BE2C (cell line): ENCODE measurements at regions not wholly inside any gene's neighbourhood (a gene's known extent, or its start where the extent isn't known, plus 50 kb on each side); places are given as distances from the start of the nearest gene placed in this dataset.
"Not testable (repeated sequence)": the region's sequence is repeated elsewhere in the genome, so short reads cannot be mapped to it uniquely, and the experiment has no call there.

ENCODE experiments used
- DNase-seq: peaks from one replicate; pipeline ENCODE4 v3.0.0-alpha.2; 2020
- H3K27me3 ChIP-seq: fragments of 250-450 bp; sonication (Bioruptor Pico); 2 replicates; pipeline ENCODE4 v1.5.1; 2020; ENCODE audit warnings: mild to moderate bottlenecking
- H3K36me3 ChIP-seq: fragments of 250-450 bp; sonication (Bioruptor Pico); 2 replicates; pipeline ENCODE4 v1.5.1; 2020; ENCODE audit warnings: mild to moderate bottlenecking
- H3K4me1 ChIP-seq: fragments of 250-450 bp; sonication (Bioruptor Pico); 2 replicates; pipeline ENCODE4 v1.5.1; 2020
- H3K4me3 ChIP-seq: 2 replicates; pipeline ENCODE4 v1.5.1; 2011; ENCODE audit warnings: low read depth, low read length
- H3K9me3 ChIP-seq: fragments of 250-450 bp; sonication (Bioruptor Pico); 2 replicates; pipeline ENCODE4 v1.5.1; 2020
- TF ChIP-seq, protein P1 (sequence below): IDR thresholded peaks from 2 replicates; pipeline ENCODE4 v1.5.1; 2012; ENCODE audit warnings: mild to moderate bottlenecking, low read depth, low read length

GRCh38 chr5:53407373-53407772 is 73.1 kb upstream of the FST start:
- Histone ChIP-seq H3K4me1 (no peaks in the 10 kb centered on the region), H3K36me3 (no peaks in the 10 kb centered on the region), H3K4me3 (no peak overlapping the region), H3K9me3 (no peaks in the 10 kb centered on the region), H3K27me3 (no peaks in the 10 kb centered on the region)
- TF ChIP-seq, protein P1, sequence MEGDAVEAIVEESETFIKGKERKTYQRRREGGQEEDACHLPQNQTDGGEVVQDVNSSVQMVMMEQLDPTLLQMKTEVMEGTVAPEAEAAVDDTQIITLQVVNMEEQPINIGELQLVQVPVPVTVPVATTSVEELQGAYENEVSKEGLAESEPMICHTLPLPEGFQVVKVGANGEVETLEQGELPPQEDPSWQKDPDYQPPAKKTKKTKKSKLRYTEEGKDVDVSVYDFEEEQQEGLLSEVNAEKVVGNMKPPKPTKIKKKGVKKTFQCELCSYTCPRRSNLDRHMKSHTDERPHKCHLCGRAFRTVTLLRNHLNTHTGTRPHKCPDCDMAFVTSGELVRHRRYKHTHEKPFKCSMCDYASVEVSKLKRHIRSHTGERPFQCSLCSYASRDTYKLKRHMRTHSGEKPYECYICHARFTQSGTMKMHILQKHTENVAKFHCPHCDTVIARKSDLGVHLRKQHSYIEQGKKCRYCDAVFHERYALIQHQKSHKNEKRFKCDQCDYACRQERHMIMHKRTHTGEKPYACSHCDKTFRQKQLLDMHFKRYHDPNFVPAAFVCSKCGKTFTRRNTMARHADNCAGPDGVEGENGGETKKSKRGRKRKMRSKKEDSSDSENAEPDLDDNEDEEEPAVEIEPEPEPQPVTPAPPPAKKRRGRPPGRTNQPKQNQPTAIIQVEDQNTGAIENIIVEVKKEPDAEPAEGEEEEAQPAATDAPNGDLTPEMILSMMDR = no peak
- DNase-seq = no peak

DNA sequence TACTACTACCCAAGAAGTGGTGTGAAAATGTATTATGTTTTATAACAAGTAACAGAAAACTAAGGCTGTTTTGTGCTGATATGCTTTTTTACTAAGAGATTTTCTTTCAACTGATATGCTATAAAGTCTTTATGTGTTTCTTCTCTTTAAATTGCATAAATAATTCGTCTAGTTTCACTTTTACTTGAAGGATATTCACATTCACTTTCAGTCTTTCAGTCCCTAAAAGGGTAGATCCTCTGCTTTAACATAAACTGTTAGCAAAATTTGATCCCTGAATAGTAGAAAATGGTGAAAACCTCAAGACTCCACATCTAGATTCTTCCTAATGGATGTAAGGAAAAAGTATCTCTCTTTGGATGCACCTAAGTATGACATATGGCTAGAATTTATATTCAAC is 69.0 kb upstream of the FST start:
- no peak overlapping the region for H3K4me3 ChIP-seq
- no peak for DNase-seq
- H3K9me3 ChIP-seq = no peaks in the 10 kb centered on the region
- H3K4me1 ChIP-seq = no peaks in the 10 kb centered on the region
- TF ChIP-seq, protein P1 = no peak
- no peaks in the 10 kb centered on the region for H3K27me3 ChIP-seq
- H3K36me3 ChIP-seq = no peaks in the 10 kb centered on the region

GRCh38 chr5:53412499-53412898 is 67.9 kb upstream of the FST start:
- not testable (repeated sequence) for H3K9me3 ChIP-seq, H3K4me1 ChIP-seq, H3K27me3 ChIP-seq, H3K4me3 ChIP-seq, DNase-seq, H3K36me3 ChIP-seq

GRCh38 chr5:53416144-53416738 is 64.2 kb upstream of the FST start:
- Histone ChIP-seq H3K36me3 (no peaks in the 10 kb centered on the region), H3K9me3 (no peaks in the 10 kb centered on the region), H3K4me1 (no peaks in the 10 kb centered on the region), H3K4me3 (no peak overlapping the region), H3K27me3 (no peaks in the 10 kb centered on the region)
- DNase-seq = no peak
- TF ChIP-seq, protein P1 = no peak

- H3K9me3 ChIP-seq = no peaks in the 10 kb centered on the region
- TF ChIP-seq, protein P1 = no peak
- no peaks in the 10 kb centered on the region; the same call in 1 of the 2 replicates for H3K27me3 ChIP-seq
- H3K4me3 ChIP-seq = no peak overlapping the region
- H3K4me1 ChIP-seq = no peaks in the 10 kb centered on the region
- no peak for DNase-seq
- no peaks in the 10 kb centered on the region for H3K36me3 ChIP-seq
Observed at GRCh38 chr5:53418409-53418808, 62.0 kb upstream of the FST start.

DNA sequence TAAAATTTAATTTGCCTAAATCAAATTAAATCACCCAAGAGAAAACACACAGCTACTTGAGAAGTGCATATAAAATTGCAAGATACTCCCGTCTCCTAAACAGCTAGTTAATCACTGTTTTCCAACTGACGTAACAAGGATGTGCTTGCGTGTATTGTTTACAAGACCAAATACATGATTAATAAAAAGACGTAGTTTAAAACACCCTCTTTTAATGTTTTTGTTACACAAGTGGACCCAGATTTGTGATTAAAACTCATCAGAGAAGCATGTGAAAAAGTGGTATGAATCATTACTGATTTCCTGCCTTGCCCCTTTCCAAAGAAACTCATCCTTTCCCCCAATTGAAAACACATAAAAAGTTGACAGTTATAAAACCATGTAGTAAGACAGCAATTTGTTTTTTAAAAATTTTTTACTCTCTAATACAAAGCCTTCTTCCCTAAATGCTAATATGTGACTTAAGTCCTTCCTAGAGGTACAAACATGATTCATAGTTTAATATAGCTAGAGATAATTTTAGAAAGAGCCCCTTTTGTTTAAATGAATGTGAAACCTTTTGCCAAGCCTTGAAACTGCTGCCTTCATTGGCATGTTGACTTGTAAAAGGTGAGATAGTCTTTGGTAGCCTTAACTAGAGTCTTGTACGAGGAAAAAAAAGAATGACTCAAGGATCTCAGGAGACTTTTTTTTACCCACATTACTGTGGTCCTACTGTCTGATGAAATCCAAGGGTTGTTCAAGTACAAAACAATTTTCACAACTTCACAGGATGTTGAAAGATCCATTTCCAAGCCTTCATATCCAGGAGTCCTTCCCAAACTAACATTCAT is 61.4 kb upstream of the FST start:
- no peak overlapping the region for H3K4me3 ChIP-seq
- no peak for DNase-seq
- TF ChIP-seq, protein P1 = no peak
- H3K27me3 ChIP-seq = no peaks in the 10 kb centered on the region; the same call in 1 of the 2 replicates
- H3K9me3 ChIP-seq = no peaks in the 10 kb centered on the region
- H3K4me1 ChIP-seq = no peaks in the 10 kb centered on the region
- no peaks in the 10 kb centered on the region for H3K36me3 ChIP-seq
